Neural cell (in vitro differentiated cells): ENCODE measurements at regions not wholly inside any gene's neighbourhood (a gene's known extent, or its start where the extent isn't known, plus 50 kb on each side); places are given as distances from the start of the nearest gene placed in this dataset.

Source experiments
- H2AFZ ChIP-seq: fragments of 200-600, 300-800 bp; sonication (generic), shearing (Covaris generic); 2 replicates; pipeline ENCODE4 v1.6.0; 2014; ENCODE audit warnings: low read depth, mild to moderate bottlenecking, antibody characterized with exemption, low read length, moderate library complexity
- H3F3A ChIP-seq: fragments of 200-600 bp; shearing (Covaris generic); 2 replicates; pipeline ENCODE4 v1.6.1; 2016; ENCODE audit warnings: mild to moderate bottlenecking, moderate library complexity, mixed read lengths, antibody characterized with exemption, low read length; ENCODE audit not compliant: insufficient read depth, poor library complexity, severe bottlenecking
- H3K27ac ChIP-seq: fragments of 200-600, 300-800 bp; sonication (generic), shearing (Covaris generic); 2 replicates; pipeline ENCODE4 v1.5.1; 2014; ENCODE audit warnings: mild to moderate bottlenecking, low read length, moderate library complexity
- H3K27me3 ChIP-seq: fragments of 300-800, 200-600 bp; sonication (generic), shearing (Covaris generic); 2 replicates; pipeline ENCODE4 v1.6.0; 2014; ENCODE audit warnings: mild to moderate bottlenecking, low read depth, low read length, moderate library complexity; ENCODE audit not compliant: insufficient read depth
- H3K36me3 ChIP-seq: fragments of 300-800, 200-600 bp; sonication (generic), shearing (Covaris generic); 2 replicates; pipeline ENCODE4 v1.5.1; 2014; ENCODE audit warnings: mild to moderate bottlenecking, antibody characterized with exemption, low read length, moderate library complexity; ENCODE audit not compliant: insufficient read depth
- H3K4me2 ChIP-seq: fragments of 300-800, 200-600 bp; sonication (generic), shearing (Covaris generic); 2 replicates; pipeline ENCODE4 v1.6.0; 2014; ENCODE audit warnings: mild to moderate bottlenecking, low read length
- H3K4me3 ChIP-seq: fragments of 300-800, 200-600 bp; sonication (generic), shearing (Covaris generic); 2 replicates; pipeline ENCODE4 v1.5.1; 2014; ENCODE audit warnings: mild to moderate bottlenecking, low read length, moderate library complexity
- H3K79me2 ChIP-seq: fragments of 200-600 bp; shearing (Covaris generic); replicated peaks from 2 replicates; pipeline ENCODE4 v1.6.0; 2014; ENCODE audit warnings: mild to moderate bottlenecking, low read length, moderate library complexity; ENCODE audit not compliant: insufficient read depth
- H3K9ac ChIP-seq: fragments of 300-800, 200-600 bp; sonication (generic), shearing (Covaris generic); 2 replicates; pipeline ENCODE4 v1.6.1; 2016; ENCODE audit warnings: mild to moderate bottlenecking, low read length, mixed read lengths
- H3K9me2 ChIP-seq: fragments of 200-600 bp; shearing (Covaris generic); 2 replicates; pipeline ENCODE4 v1.6.1; 2016; ENCODE audit warnings: mild to moderate bottlenecking, low read length, mixed read lengths; ENCODE audit not compliant: insufficient read depth
- H3K9me3 ChIP-seq: fragments of 200-600, 300-800 bp; sonication (generic), shearing (Covaris generic); 2 replicates; pipeline ENCODE4 v1.6.1; 2016; ENCODE audit warnings: mild to moderate bottlenecking, mixed run types, low read length, moderate library complexity, mixed read lengths
- H4K20me1 ChIP-seq: fragments of 200-600 bp; shearing (Covaris generic); 2 replicates; pipeline ENCODE4 v1.6.1; 2016; ENCODE audit warnings: mild to moderate bottlenecking, mixed run types; ENCODE audit not compliant: insufficient read depth
- EP300 ChIP-seq: fragments of 450-650 bp; conservative IDR thresholded peaks from 2 replicates; pipeline ENCODE4 v1.6.1; 2014; ENCODE audit warnings: antibody characterized with exemption, mild to moderate bottlenecking, moderate library complexity; ENCODE audit not compliant: poor library complexity, severe bottlenecking
- EZH2 ChIP-seq: fragments of 200-600, 300-800 bp; shearing (Covaris generic), sonication (generic); IDR thresholded peaks from 2 replicates; pipeline ENCODE4 v1.6.1; 2014; ENCODE audit warnings: antibody characterized with exemption, low read length, borderline replicate concordance, mild to moderate bottlenecking; ENCODE audit not compliant: insufficient read depth, poor library complexity, severe bottlenecking
- MXI1 ChIP-seq: fragments of 450-650 bp; conservative IDR thresholded peaks from 2 replicates; pipeline ENCODE4 v1.6.1; 2014; ENCODE audit warnings: antibody characterized with exemption, mild to moderate bottlenecking; ENCODE audit not compliant: poor library complexity, severe bottlenecking
- POLR2AphosphoS5 ChIP-seq: IDR thresholded peaks from 2 replicates; pipeline ENCODE4 v1.6.1; 2012
- RAD21 ChIP-seq: fragments of 450-650 bp; conservative IDR thresholded peaks from 2 replicates; pipeline ENCODE4 v1.6.1; 2014; ENCODE audit warnings: antibody characterized with exemption, mild to moderate bottlenecking, moderate library complexity
- SMC3 ChIP-seq: fragments of 450-650 bp; conservative IDR thresholded peaks from 2 replicates; pipeline ENCODE4 v1.6.1; 2014; ENCODE audit warnings: antibody characterized with exemption, mild to moderate bottlenecking, moderate library complexity; ENCODE audit not compliant: poor library complexity
- TF ChIP-seq, protein P1 (sequence below): IDR thresholded peaks from 2 replicates; pipeline ENCODE4 v1.6.1; 2012; ENCODE audit warnings: borderline replicate concordance
- TF ChIP-seq, protein P2 (sequence below): fragments of 450-650 bp; IDR thresholded peaks from 2 replicates; pipeline ENCODE4 v1.5.1; 2014; ENCODE audit warnings: antibody characterized with exemption, mild to moderate bottlenecking, moderate library complexity; ENCODE audit not compliant: poor library complexity, severe bottlenecking

DNA sequence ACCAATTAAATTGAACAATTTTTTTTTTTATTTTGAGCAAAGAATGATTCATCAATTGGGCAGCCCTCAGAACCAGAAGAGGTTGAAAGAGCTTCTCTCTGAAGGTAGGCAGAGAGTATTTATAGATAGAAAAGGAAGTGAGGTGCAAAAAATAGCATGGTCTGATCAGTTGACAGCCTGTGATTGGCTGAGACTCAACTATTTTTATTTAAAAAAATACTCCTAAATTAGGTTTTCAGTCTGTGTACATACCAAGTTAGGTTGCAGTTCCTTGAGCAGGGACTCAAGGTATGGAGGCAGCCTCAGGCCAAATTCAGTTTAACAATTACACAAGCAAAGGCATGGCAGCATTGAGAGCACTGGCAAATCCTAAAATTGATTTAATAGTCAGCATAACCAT, 1074.7 kb downstream of the SORCS1 start:
- Histone ChIP-seq H3K9me2 (no peaks in the 10 kb centered on the region), H3K4me3 (no peak overlapping the region), H3K9me3 (no peaks in the 10 kb centered on the region), H4K20me1 (no peaks in the 10 kb centered on the region), H3K27ac (no peak overlapping the region), H2AFZ (no peak overlapping the region), H3K79me2 (no peaks in the 10 kb centered on the region), H3F3A (no peaks in the 10 kb centered on the region), H3K36me3 (no peaks in the 10 kb centered on the region), H3K9ac (no peak overlapping the region), H3K27me3 (no peaks in the 10 kb centered on the region), H3K4me2 (no peak overlapping the region)
- TF ChIP-seq EZH2 (no peak), RAD21 (no peak), SMC3 (no peak), EP300 (no peak), MXI1 (no peak), POLR2AphosphoS5 (no peak)
- TF ChIP-seq, protein P1, sequence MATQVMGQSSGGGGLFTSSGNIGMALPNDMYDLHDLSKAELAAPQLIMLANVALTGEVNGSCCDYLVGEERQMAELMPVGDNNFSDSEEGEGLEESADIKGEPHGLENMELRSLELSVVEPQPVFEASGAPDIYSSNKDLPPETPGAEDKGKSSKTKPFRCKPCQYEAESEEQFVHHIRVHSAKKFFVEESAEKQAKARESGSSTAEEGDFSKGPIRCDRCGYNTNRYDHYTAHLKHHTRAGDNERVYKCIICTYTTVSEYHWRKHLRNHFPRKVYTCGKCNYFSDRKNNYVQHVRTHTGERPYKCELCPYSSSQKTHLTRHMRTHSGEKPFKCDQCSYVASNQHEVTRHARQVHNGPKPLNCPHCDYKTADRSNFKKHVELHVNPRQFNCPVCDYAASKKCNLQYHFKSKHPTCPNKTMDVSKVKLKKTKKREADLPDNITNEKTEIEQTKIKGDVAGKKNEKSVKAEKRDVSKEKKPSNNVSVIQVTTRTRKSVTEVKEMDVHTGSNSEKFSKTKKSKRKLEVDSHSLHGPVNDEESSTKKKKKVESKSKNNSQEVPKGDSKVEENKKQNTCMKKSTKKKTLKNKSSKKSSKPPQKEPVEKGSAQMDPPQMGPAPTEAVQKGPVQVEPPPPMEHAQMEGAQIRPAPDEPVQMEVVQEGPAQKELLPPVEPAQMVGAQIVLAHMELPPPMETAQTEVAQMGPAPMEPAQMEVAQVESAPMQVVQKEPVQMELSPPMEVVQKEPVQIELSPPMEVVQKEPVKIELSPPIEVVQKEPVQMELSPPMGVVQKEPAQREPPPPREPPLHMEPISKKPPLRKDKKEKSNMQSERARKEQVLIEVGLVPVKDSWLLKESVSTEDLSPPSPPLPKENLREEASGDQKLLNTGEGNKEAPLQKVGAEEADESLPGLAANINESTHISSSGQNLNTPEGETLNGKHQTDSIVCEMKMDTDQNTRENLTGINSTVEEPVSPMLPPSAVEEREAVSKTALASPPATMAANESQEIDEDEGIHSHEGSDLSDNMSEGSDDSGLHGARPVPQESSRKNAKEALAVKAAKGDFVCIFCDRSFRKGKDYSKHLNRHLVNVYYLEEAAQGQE = no peak
- TF ChIP-seq, protein P2, sequence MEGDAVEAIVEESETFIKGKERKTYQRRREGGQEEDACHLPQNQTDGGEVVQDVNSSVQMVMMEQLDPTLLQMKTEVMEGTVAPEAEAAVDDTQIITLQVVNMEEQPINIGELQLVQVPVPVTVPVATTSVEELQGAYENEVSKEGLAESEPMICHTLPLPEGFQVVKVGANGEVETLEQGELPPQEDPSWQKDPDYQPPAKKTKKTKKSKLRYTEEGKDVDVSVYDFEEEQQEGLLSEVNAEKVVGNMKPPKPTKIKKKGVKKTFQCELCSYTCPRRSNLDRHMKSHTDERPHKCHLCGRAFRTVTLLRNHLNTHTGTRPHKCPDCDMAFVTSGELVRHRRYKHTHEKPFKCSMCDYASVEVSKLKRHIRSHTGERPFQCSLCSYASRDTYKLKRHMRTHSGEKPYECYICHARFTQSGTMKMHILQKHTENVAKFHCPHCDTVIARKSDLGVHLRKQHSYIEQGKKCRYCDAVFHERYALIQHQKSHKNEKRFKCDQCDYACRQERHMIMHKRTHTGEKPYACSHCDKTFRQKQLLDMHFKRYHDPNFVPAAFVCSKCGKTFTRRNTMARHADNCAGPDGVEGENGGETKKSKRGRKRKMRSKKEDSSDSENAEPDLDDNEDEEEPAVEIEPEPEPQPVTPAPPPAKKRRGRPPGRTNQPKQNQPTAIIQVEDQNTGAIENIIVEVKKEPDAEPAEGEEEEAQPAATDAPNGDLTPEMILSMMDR = no peak

DNA sequence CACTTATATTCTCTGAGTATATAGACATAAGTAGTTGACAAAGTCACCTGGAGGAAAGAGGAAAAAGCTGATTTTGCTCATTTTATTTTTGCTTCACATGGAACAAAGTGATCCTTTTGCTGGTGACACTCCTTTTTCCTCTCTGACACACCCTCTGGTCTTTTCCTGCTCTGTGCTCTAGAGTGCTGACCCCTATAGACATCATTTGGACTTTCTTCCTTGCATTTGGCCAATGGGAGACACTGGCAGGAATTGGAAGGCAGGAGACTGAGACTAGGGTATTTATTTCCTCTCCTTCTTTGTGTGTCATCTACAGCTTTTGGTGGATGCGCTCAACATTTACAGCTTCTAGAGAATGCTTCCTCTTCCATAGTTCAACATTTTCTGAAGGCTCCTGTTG, 1078.1 kb downstream of the SORCS1 start:
- no peak overlapping the region for H2AFZ ChIP-seq
- H3K9me2 ChIP-seq = no peaks in the 10 kb centered on the region
- no peaks in the 10 kb centered on the region for H3K27me3 ChIP-seq
- H3K36me3 ChIP-seq = no peaks in the 10 kb centered on the region
- H3K27ac ChIP-seq = no peak overlapping the region
- no peak overlapping the region for H3K9ac ChIP-seq
- TF ChIP-seq EP300 = no peak
- TF ChIP-seq MXI1 = no peak
- no peaks in the 10 kb centered on the region for H4K20me1 ChIP-seq
- no peaks in the 10 kb centered on the region for H3F3A ChIP-seq
- H3K9me3 ChIP-seq = no peaks in the 10 kb centered on the region
- H3K79me2 ChIP-seq = no peaks in the 10 kb centered on the region
- no peak overlapping the region for H3K4me2 ChIP-seq
- H3K4me3 ChIP-seq = no peak overlapping the region

DNA sequence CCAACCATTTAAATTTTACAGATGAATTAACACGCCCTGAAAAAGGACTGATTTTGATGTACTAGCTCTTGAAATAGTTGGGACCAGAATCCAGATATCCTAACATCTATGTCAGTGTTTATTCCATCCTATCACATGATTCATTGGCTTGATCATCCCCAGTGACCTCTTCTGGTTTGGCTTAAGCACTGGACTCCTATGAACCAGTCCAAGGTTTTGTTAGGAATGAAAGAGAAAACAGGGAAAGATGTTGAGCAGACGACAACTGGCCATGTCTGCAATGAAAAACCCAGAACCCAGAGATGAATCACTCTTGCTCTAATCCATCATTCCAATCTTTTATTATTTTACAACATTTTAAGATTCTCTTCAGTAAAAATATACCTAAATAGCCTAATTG, 1080.9 kb downstream of the SORCS1 start:
- H3K79me2 ChIP-seq = no peaks in the 10 kb centered on the region
- H3K27me3 ChIP-seq = no peaks in the 10 kb centered on the region
- H3K36me3 ChIP-seq = no peaks in the 10 kb centered on the region
- TF ChIP-seq SMC3 = no peak
- TF ChIP-seq, protein P1 = no peak
- no peak for TF ChIP-seq EP300
- TF ChIP-seq RAD21 = no peak
- TF ChIP-seq EZH2 = no peak
- no peak for TF ChIP-seq POLR2AphosphoS5
- TF ChIP-seq, protein P2 = no peak
- no peak for TF ChIP-seq MXI1
- H3K4me2 ChIP-seq = no peak overlapping the region
- H3K4me3 ChIP-seq = no peak overlapping the region
- no peaks in the 10 kb centered on the region for H3F3A ChIP-seq
- no peaks in the 10 kb centered on the region for H3K9me3 ChIP-seq
- H4K20me1 ChIP-seq = no peaks in the 10 kb centered on the region
- no peak overlapping the region for H2AFZ ChIP-seq
- no peak overlapping the region for H3K27ac ChIP-seq
- H3K9me2 ChIP-seq = no peaks in the 10 kb centered on the region
- no peak overlapping the region for H3K9ac ChIP-seq
